NCI-H524 (cell line): ENCODE measurements at regions not wholly inside any gene's neighbourhood (a gene's known extent, or its start where the extent isn't known, plus 50 kb on each side); places are given as distances from the start of the nearest gene placed in this dataset.
"Not testable (repeated sequence)": the region's sequence is repeated elsewhere in the genome, so short reads cannot be mapped to it uniquely, and the experiment has no call there.

ENCODE experiments used
- DNase-seq, 2 experiments: peaks; one replicate each; lab custom pipeline; 2025; lab: John Stamatoyannopoulos, UW

DNA sequence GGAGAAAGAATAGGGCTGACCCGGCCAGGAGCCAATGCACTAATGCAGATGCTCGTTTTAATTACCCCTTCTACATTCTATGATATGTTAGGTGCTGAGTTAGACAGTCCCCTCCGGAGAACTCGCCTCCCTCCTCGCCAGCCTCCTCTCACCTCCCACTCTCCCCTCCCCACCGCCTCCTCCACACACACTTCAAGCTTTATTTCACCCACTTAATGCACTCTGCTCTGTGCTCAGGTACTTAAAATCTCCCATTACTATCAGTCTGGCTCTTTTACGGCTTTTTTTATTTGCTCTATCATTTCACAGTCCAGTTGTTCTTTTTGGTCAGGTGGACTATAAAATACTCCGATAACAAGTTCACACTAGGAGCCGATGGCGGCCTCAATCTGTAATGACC lies 231.6 kb downstream of the TEX36 start:
- no peak for DNase-seq

DNA sequence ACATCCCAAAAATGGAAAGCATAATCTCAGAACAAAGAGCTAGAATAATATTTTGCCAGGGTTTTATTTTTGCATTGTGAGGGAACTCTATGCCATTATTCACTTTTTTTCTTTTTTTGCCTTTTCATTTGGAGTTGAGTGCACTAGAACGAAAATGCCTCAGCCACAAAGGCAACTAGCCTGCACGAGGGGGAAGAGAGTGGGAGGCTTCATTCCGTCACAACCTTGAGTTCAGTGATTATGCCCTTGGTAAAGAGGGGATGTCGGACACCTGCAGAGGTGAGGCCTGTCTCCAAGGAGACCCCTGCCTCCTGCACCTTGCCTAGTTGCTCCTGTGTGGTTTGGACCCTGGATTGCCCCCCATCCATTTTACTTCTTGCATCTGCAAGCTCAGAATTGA lies 232.7 kb downstream of the TEX36 start:
- DNase-seq, result no peak

DNA sequence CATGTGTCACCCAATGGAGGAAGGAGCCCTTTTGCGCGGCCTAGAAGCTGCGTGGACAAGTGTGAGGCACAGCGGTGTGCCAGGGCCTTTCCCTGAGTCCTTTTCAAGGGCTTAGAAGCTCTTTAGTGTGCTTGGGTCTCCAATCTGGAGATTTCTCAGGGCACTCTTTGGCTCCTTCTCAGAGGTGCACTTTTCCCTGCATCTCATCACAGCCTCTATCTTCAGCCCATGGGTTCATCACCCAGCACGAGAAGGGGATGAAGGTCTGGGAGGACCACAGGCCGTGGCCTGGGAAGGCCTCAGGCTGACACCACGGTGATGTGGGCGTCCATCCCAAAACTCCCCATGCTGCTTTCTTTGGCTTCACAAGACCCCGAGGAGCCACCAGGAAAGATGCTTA lies 233.4 kb downstream of the TEX36 start:
- DNase-seq, result no peak

DNA sequence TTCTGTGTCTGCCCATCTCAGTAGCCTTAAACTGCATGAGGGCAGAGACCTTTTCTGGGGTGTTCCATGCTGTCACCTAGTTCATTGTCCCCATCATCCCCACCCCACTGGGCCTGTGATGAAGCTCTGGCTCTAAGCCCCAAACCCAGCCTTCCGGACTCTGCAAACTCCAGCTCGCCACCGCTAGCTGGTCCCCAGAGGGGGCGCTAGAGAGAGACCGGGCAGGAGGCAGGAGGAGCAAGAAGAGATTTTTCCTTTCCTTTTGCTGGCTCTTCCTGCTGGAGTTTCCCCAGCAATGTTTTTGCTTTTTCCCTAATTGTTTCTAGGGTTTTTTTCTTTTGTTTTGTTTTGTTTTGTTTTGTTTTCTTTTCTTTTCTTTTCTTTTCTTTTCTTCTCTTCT lies 234.4 kb downstream of the TEX36 start:
- no peak for DNase-seq

DNA sequence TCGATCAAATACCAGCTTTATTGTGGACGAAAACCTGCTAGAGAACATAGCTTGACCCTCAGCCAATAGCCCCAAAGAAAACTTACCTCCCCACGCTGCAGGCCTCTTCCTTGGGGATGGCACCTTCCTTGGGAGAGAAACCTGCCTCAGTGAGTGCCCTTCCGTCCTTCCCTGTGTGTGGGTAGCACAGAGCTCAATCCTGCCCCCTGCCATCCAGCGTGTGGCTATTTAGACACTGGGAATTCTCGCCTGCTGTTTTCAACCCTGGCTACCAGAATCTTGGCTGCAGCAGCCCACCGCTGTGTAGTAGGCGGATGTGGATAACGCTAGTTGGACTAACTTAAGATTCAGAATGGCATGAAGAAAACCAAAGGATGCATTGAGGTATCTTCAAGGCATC lies 238.2 kb downstream of the TEX36 start:
- DNase-seq, result no peak

DNA sequence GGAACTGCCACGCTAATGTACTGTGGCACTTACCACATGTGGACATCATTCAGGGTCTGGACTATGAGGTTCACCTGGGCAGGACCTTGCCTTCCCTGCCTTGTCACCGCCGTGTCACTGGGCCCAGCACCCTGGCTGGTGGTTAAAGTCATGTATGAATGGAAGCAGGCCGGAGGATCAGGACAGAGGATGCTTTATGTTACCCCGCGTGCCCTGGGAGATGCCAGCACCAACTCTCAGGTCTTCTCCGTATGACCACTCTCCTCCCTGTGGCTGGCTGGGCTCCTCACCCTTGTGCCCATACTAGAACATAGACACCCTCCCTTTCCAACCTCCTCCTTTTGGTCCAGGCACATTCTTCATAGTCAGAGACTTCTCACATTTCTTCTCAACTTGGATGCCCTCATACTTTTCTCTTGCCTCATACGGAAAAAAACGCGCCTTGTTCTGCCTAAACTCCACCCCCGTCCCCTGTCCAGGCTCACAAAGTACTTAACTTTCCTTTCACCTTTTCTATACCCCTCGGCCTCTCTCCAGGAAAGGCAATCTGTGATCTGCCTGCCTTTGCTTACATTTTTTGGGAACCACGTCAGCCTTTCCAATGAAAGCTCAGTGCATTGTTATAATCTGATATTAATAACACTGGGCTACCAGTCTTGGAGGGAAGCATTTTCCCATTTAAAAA lies 240.0 kb downstream of the TEX36 start:
- DNase-seq, result no peak

DNA sequence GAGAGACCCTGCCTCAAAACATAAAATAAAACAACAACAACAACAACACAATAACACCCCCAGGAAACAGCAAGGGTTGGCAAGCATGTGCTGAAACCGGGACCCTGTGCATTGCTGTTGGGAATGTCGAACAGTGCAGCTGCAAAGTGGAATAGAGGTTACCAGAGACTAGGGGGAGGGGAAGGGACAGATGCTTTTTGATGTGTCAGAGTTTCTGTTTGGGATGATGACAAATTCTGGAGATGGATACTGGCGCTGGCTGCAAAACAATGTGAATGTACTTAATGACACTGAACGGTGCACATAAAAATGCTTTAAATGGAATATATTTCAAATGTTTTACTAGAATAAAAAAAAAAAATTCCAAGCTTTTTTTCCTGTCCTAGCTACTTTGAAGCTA lies 241.8 kb downstream of the TEX36 start:
- no peak for DNase-seq

DNA sequence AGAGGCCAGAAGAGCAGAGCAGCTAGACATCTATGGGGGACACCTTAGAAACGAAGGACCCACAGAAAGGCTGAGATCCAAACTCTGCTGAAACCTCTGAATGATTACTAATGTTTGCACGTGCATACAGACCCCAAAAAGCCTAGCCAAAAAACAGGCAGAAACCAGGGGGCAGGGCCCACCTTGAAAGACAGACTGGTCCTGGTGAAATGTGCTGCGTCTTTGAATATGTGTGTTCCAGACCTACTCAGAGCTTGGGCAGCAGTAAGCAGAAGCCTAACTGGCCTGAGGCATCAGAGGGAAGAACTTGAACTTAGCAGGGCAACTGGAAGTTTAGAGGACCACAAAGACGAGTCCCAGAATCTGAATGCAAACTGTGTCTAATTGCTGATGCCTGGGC lies 251.8 kb downstream of the TEX36 start:
- no peak for DNase-seq

DNA sequence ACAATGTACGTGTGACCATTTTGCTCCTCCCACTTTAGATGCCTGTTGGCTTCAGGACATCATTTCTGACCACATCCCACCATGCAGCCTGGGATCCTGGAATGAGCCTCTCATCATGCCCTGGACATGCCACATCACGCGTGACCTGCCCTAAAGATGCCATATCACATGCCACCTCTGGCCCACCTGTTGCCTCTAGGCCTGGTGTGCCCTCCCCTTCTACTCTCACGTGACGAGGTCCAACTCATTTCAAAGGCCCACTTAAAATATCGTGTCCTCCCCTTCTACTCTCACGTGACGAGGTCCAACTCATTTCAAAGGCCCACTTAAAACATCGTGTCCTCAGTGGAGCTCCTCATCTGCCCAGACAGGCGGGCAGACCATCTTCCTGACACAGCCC lies 254.9 kb downstream of the TEX36 start:
- no peak for DNase-seq

DNA sequence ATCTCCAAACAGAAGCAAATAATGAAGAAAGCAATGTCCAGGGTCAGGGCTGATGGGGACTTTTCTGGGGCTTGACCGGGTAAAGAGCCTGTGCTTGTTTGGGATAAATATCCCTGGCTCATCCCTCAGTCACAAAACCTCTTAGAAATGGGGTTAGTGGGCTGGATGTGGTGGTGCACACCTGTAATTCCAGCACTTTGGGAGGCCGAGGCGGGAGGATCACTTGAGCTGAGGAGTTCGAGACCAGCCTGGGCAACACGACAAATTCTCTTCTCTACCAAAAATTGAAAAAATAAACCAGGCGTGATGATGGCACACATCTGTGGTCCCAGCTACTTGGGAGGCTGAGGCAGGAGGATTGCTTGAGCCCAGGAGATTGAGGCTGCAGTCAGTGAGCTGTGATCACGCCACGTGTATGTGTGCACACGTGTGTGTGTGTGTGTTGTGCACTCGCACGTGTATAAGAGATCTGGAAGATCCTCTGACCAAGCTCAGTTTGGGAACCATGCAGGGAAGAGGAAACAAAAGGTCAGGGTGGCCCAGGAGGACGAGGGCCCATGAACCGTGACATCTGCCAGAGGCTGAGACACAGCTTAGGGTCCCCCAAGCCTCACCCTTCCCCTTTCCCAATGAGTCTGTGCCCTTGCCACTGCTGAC lies 258.6 kb downstream of the TEX36 start:
- no peak for DNase-seq

DNA sequence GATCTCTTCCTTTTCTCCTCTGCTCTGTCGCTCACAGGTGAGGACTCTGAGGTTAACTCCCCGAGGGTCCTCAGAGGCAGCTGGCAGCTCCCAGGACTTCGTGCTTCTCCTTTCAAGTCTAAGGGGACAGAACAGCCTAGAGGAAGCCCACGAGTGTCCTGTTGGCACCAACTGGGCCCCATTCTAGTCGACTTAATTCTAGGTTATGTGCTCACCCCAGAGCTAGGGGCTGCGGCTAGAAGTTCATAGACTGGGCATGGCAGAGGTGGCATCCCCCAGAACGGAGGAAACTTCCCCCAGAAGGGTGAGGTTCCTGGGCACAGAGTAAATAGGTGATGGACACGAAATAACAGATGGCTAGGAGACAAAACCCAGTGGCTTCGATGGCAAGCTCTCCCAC lies 259.4 kb downstream of the TEX36 start:
- DNase-seq, result no peak

DNA sequence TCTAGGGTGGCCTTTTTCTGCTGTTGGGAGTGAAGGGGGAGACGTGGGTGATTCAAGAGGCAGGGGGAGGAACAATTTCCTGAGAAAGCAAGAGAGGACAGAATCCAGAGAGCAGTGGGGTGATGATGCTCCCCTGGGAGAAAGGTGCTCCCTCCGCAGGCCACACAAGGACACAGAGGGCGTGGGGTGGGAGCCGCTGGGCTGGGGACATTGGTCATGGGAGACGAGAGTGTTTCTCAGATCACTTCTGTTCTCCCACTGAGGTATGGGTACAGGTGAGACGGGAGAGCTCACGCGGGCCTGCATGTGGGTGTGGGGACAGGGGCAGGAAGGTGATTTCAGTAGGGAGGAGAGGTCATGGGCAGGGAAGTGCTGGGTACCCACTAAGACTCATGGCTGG lies 259.5 kb upstream of the CTBP2 start:
- DNase-seq, result no peak

DNA sequence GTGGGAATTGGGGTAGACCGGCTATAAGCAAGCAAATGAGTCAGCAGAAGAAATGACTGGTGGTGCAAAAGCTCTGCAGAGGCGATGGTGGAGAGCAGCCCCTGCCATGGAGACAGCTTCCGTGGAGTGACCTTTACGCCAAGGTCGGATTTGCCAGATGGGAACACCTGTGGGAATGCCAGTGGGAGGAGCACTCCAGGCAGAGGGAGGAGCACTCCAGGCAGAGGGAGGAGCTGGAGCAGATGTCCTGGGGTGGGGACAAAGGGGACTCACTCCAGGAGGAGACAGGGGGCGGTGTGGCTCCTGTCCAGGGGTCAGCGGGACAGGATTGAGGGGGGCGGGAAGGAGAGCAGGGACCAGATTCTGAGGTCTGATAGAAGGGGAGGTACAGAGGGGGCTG lies 258.8 kb upstream of the CTBP2 start:
- DNase-seq, result no peak

DNA sequence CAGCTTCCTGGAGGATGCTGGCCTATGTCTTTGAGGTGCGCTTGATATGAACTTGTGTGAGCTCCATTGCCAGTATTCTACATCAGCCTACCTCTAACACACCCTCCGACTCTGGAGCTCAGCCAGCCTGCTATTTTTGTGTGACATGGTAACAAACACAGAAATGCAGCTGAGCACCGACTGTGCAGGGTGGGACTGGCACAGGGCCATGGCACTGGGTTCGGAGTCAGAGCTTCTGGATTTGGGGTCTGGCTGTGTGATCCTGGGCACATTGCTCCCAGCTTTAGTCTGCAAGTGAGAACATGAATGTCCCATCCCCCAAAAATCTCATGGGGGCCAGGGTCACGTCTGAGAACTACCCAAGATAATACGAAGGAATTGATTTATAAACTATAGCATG lies 257.2 kb upstream of the CTBP2 start:
- no peak for DNase-seq

DNA sequence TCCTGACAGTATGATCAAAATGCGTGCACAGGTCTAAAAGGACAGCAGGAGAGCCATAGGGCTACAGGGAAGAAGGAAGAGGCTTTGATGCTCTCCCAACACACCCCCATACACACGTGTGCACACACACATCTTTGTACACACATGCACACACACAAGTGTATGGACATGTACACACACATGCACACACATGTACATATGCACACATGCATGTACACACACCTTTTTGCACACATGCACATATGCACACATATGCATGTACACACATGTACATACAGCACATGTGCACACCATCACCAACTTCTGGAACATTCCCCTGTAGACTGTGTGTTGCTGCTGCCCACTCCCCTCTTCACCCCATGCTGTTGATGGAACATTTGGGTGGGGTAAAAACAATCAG lies 255.6 kb upstream of the CTBP2 start:
- DNase-seq, result no peak

DNA sequence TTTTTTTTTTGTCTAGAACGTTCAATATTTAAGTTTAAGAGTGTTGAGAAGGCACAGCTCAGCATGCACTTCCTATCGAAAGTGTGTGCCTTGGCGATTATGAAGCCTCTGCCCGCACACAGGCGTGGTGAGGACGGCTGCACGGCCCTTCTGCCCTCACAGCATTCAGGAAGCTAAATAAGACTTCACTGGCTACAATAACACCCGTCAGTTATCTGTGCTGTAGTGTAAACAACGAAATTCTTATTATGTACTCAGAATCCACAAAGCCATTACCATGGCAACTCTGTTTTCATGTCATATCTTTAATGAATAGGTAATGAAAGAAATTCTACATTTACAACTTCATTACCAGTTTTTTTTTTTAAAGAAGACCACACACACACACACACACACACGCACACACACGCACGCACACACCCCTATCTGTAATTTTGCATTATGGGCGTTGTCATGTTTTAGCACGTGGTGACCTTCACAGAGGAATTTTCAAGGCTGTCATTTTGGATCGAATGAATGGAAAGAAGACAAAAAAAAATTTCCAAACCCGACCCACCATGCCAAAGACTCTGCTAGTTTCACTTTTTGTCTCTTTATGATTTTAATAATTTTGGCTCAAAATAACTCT lies 254.8 kb upstream of the CTBP2 start:
- no peak for DNase-seq

DNA sequence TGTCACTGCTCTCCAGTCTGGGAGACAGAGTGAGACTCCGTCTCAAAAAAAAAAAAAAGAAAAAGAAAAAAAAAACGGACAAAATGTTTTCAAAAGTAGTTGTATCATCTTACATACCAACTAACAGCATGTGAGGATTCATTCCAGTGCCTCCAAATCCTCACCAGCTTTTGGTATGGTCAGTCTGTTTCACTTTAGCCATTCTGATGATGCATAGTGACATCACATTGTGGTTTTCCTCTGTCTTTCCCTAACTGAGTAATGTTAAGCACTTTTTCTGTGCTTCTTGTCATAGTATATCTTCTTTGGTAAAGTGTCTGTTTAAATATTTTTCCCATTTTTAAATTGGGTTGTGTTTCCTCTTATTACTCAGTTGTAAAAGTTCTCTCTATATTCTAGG lies 251.4 kb upstream of the CTBP2 start:
- DNase-seq, result no peak

DNA sequence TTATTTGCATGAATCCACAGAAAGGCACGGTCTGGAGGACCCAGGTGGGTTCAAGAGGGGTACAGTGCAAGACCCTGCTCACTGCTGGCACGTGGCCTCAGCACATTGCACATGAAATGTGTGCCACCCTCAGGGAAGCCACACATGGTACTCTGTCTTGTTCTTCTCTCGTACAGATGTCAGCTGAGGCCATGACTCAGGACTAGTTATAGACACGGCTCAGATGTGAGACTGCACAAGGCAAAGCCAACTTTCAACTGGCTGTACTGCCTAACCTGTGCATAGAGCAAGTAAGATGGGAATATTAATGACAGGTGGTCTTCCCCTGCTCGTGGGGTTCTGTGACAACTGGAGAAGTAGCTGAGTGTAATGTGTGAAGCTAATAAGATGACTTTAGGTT lies 249.4 kb upstream of the CTBP2 start:
- DNase-seq, result no peak

DNA sequence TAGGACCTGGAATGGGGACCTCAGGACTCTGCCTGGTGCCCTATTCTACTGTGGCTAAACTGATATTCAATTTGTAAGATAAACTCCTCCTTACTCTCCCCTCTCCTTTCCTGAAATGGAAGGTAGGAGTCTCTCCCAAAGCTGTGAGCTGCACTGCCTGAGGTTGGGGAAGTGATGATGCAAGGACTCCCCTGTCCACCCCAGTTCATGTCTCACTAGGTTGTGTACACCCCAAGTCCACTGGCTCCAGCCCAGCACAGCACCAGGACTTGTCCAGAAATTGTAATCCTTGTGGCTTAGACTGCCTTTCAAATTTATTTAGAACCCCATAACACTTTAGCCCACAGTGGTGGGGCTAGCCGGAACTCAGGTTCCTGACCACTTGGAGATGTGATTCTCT lies 247.2 kb upstream of the CTBP2 start:
- no peak for DNase-seq

DNA sequence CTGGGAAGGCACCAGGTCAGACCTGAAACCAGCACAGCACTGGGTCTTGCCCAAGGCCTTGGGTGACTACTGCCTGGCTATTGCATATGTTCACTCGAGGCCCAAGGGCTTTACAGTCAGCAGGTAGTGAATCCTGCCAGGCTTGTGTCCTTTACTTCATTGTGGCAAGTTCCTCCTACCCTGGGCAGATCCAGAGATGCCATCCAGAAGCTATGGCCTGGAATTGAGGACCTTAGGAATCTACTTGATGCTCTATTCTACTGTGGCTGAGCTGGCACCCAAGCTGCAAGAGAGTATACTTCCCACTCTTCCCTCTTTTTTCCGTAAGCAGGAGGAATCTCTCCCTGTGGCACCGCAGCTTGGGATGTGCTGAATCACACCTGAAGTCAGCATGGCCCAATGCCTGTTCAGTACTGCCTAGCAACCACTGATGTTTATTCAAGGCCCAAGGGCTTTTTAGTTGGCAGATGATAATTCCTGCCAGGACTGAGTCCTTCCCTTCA lies 246.7 kb upstream of the CTBP2 start:
- no peak for DNase-seq

DNA sequence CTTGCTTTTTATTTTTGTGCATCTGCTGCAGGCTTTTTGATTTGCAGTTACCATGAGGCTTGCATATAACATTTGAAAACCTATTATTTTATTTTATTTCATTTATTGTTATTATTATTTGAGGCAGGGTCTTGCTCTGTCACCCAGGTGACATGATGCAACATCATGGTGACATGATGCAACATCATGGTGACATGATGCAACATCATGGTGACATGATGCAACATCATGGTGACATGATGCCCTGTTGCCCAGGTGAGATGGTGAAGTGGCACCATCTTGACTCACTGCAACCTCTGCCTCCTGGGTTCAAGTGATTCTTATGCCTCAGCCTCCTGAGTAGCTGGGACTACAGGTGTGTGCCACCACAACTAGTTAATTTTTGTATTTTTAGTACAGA lies 244.5 kb upstream of the CTBP2 start:
- DNase-seq, result not testable (repeated sequence)

DNA sequence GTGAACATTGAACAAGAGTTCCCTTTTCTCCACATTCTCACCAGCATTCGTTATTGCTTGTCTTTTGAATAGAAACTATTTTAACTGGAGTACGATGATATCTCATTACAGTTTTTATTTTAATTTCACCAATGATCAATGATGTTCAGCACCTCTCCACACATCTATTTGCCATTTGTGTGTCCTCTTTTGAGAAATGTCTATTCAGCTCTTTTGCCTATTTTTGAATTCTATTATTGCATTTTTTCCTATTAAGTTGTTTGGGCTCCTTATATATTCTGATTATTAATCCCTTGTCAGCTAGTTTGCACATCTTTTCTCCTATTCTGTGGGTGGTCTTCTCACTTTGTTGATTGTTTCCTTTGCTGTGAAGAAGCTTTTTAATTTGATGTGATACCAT lies 241.1 kb upstream of the CTBP2 start:
- no peak for DNase-seq

DNA sequence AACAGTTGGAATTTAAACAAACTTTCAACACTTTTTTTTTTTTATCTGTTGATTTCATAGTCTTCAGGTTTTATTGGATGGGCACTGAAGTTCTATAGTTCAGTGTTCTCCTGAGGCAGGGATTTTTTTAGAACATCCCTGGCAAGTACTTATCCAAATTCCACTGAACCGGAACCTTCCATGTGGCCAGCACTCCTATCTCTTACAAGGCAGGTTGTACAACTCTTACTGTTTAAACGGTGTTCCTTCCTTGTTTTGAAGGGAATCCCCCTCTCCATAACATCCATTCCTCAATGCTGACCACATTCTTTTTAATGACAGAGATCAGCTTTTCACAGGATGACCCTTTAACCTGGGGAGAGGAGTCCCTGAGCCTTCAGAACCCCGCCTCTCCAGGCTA lies 238.9 kb upstream of the CTBP2 start:
- no peak for DNase-seq

DNA sequence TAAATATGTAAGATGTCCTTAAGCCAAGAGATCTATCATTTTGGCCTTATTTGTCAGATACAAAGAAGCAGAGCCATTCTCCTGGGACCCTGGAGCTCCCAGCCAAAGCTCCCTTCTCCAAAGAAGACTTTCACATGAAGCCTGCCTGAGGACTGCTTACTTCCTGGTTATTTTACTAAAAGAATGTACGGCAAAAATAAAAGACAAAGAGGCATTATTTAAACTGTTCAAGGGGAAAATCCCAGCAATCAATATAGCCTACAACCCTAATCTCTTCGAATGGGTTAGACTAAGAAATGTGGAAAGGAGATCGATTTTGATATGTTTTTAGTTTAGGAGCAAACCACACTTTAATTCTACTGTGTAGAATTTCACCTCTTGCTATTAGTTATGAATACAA lies 237.9 kb upstream of the CTBP2 start:
- no peak for DNase-seq
